BLaER1 treated with 17β-estradiol and CSF1 and Interleukin-3, amounts not matched to agents 10 nM and 100 nM (cell line): ENCODE measurements at regions not wholly inside any gene's neighbourhood (a gene's known extent, or its start where the extent isn't known, plus 50 kb on each side); places are given as distances from the start of the nearest gene placed in this dataset.

Source experiments
- H3K27ac ChIP-seq, 11 experiments: shearing (Covaris generic); formaldehyde crosslinking; 2 replicates each; pipeline ENCODE4 v1.8.1; 2022
- H3K27me3 ChIP-seq, 11 experiments: shearing (Covaris generic); formaldehyde crosslinking; 2 replicates each; pipeline ENCODE4 v1.8.1; 2022
- H3K36me3 ChIP-seq, 11 experiments: shearing (Covaris generic); formaldehyde crosslinking; 2 replicates each; pipeline ENCODE4 v1.8.1; 2022
- H3K4me1 ChIP-seq, 10 experiments: shearing (Covaris generic); formaldehyde crosslinking; 2 replicates each; pipeline ENCODE4 v1.8.1; 2022
- H3K4me2 ChIP-seq, 11 experiments: shearing (Covaris generic); formaldehyde crosslinking; 2 replicates each; pipeline ENCODE4 v1.8.1; 2022
- H3K4me3 ChIP-seq, 10 experiments: shearing (Covaris generic); formaldehyde crosslinking; 2 replicates each; pipeline ENCODE4 v1.8.1; 2022
- H3K9ac ChIP-seq, 11 experiments: shearing (Covaris generic); formaldehyde crosslinking; 2 replicates each; pipeline ENCODE4 v1.8.1; 2022
- H3K9me3 ChIP-seq, 11 experiments: shearing (Covaris generic); formaldehyde crosslinking; replicated peaks in 1 of 11; 2 replicates each; pipeline ENCODE4 v1.8.1; 2022
- H4K20me1 ChIP-seq, 11 experiments: shearing (Covaris generic); formaldehyde crosslinking; 2 replicates each; pipeline ENCODE4 v1.8.1; 2022
- Cebpa-rat ChIP-seq, 11 experiments: shearing (Covaris generic); IDR thresholded peaks; 2 replicates each; pipeline ENCODE4 v1.8.1; 2022

- no peaks in the 10 kb centered on the region for H3K4me1 ChIP-seq
- no peak overlapping the region for H3K9ac ChIP-seq
- H3K4me3 ChIP-seq, result no peak overlapping the region
- H3K4me2 ChIP-seq, result no peak overlapping the region
- H4K20me1 ChIP-seq, result no peaks in the 10 kb centered on the region
- no peak overlapping the region for H3K27ac ChIP-seq
- H3K9me3 ChIP-seq, result peaks cover 0 to 8% (median 0%) of the 10 kb centered on the region in 11 experiments; a peak in 2 of 22 replicates
- H3K36me3 ChIP-seq, result no peaks in the 10 kb centered on the region
- no peaks in the 10 kb centered on the region for H3K27me3 ChIP-seq
- no peak for TF ChIP-seq Cebpa-rat (IDR thresholded peaks at IDR 0.05)
Observed at GRCh38 chr6:1247056-1247455, 64.8 kb upstream of the FOXQ1 start.

GRCh38 chr6:1244941-1245340 is 67.0 kb upstream of the FOXQ1 start:
- no peaks in the 10 kb centered on the region for H3K4me1 ChIP-seq
- H3K36me3 ChIP-seq, result no peaks in the 10 kb centered on the region

GRCh38 chr6:1244278-1244677 is 67.6 kb upstream of the FOXQ1 start:
- Histone ChIP-seq H3K9me3 (peaks cover 0 to 6% (median 0%) of the 10 kb centered on the region in 11 experiments; a peak in 2 of 22 replicates), H3K4me1 (no peaks in the 10 kb centered on the region), H3K27ac (no peak overlapping the region), H3K4me2 (no peak overlapping the region), H3K36me3 (no peaks in the 10 kb centered on the region), H4K20me1 (no peaks in the 10 kb centered on the region), H3K4me3 (no peak overlapping the region), H3K27me3 (no peaks in the 10 kb centered on the region), H3K9ac (no peak overlapping the region)
- TF ChIP-seq Cebpa-rat (IDR thresholded peaks at IDR 0.05), result no peak

More at GRCh38 chr6:1244941-1245340, 67.0 kb upstream of the FOXQ1 start:
- Histone ChIP-seq H3K27me3 (no peaks in the 10 kb centered on the region), H3K4me2 (no peak overlapping the region), H3K9ac (no peak overlapping the region), H3K9me3 (peaks cover 0 to 8% (median 0%) of the 10 kb centered on the region in 11 experiments; a peak in 2 of 22 replicates), H4K20me1 (no peaks in the 10 kb centered on the region), H3K27ac (no peak overlapping the region), H3K4me3 (no peak overlapping the region)
- TF ChIP-seq Cebpa-rat (IDR thresholded peaks at IDR 0.05), result no peak

- Histone ChIP-seq H3K27ac (no peak overlapping the region), H3K4me1 (no peaks in the 10 kb centered on the region), H3K9ac (no peak overlapping the region), H3K27me3 (no peaks in the 10 kb centered on the region), H3K4me2 (no peak overlapping the region), H3K4me3 (no peak overlapping the region), H3K9me3 (no peaks in the 10 kb centered on the region), H3K36me3 (no peaks in the 10 kb centered on the region), H4K20me1 (no peaks in the 10 kb centered on the region)
- no peak for TF ChIP-seq Cebpa-rat (IDR thresholded peaks at IDR 0.05)
Observed at GRCh38 chr6:1242446-1242845, 69.5 kb upstream of the FOXQ1 start.

GRCh38 chr6:1242021-1242420 is 69.9 kb upstream of the FOXQ1 start:
- Histone ChIP-seq H3K27ac (no peak overlapping the region), H3K36me3 (no peaks in the 10 kb centered on the region), H4K20me1 (no peaks in the 10 kb centered on the region), H3K4me2 (no peak overlapping the region), H3K9ac (no peak overlapping the region), H3K4me3 (no peak overlapping the region), H3K9me3 (no peaks in the 10 kb centered on the region), H3K27me3 (no peaks in the 10 kb centered on the region), H3K4me1 (no peaks in the 10 kb centered on the region)
- TF ChIP-seq Cebpa-rat (IDR thresholded peaks at IDR 0.05), result no peak

GRCh38 chr6:1240766-1241318 is 71.1 kb upstream of the FOXQ1 start:
- TF ChIP-seq Cebpa-rat (IDR thresholded peaks at IDR 0.05), result no peak
- H3K9me3 ChIP-seq, result no peaks in the 10 kb centered on the region
- H3K4me3 ChIP-seq, result no peak overlapping the region
- no peak overlapping the region for H3K4me2 ChIP-seq
- no peak overlapping the region for H3K27ac ChIP-seq
- no peak overlapping the region for H3K9ac ChIP-seq
- H3K36me3 ChIP-seq, result no peaks in the 10 kb centered on the region
- H4K20me1 ChIP-seq, result no peaks in the 10 kb centered on the region
- no peaks in the 10 kb centered on the region for H3K4me1 ChIP-seq
- no peaks in the 10 kb centered on the region for H3K27me3 ChIP-seq

- TF ChIP-seq Cebpa-rat (IDR thresholded peaks at IDR 0.05), result no peak
- H3K27ac ChIP-seq, result no peak overlapping the region
- H3K4me2 ChIP-seq, result no peak overlapping the region
- H3K9ac ChIP-seq, result no peak overlapping the region
- H3K9me3 ChIP-seq, result no peaks in the 10 kb centered on the region
- H3K36me3 ChIP-seq, result no peaks in the 10 kb centered on the region
- no peak overlapping the region for H3K4me3 ChIP-seq
- no peaks in the 10 kb centered on the region for H3K4me1 ChIP-seq
- H3K27me3 ChIP-seq, result no peaks in the 10 kb centered on the region
- H4K20me1 ChIP-seq, result no peaks in the 10 kb centered on the region
Observed at GRCh38 chr6:1239805-1240204, 72.1 kb upstream of the FOXQ1 start.

- Histone ChIP-seq H3K27me3 (no peaks in the 10 kb centered on the region), H4K20me1 (no peaks in the 10 kb centered on the region), H3K9ac (no peak overlapping the region), H3K4me2 (no peak overlapping the region), H3K4me3 (no peak overlapping the region), H3K4me1 (no peaks in the 10 kb centered on the region), H3K9me3 (no peaks in the 10 kb centered on the region), H3K27ac (no peak overlapping the region), H3K36me3 (no peaks in the 10 kb centered on the region)
- no peak for TF ChIP-seq Cebpa-rat (IDR thresholded peaks at IDR 0.05)
Observed at GRCh38 chr6:1238040-1238439, 73.9 kb upstream of the FOXQ1 start.

GRCh38 chr6:1237636-1238035 is 74.3 kb upstream of the FOXQ1 start:
- H3K4me1 ChIP-seq, result no peaks in the 10 kb centered on the region

GRCh38 chr6:1235825-1236224 is 76.1 kb upstream of the FOXQ1 start:
- Histone ChIP-seq H3K4me3 (no peak overlapping the region), H3K27me3 (no peaks in the 10 kb centered on the region), H3K4me2 (no peak overlapping the region), H3K36me3 (no peaks in the 10 kb centered on the region), H3K9me3 (no peaks in the 10 kb centered on the region), H3K9ac (no peak overlapping the region), H4K20me1 (no peaks in the 10 kb centered on the region), H3K4me1 (no peaks in the 10 kb centered on the region), H3K27ac (no peak overlapping the region)
- no peak for TF ChIP-seq Cebpa-rat (IDR thresholded peaks at IDR 0.05)

More at GRCh38 chr6:1237636-1238035, 74.3 kb upstream of the FOXQ1 start:
- H3K36me3 ChIP-seq, result no peaks in the 10 kb centered on the region
- H3K27ac ChIP-seq, result no peak overlapping the region
- H3K4me3 ChIP-seq, result no peak overlapping the region
- no peaks in the 10 kb centered on the region for H3K27me3 ChIP-seq
- no peaks in the 10 kb centered on the region for H4K20me1 ChIP-seq
- no peak for TF ChIP-seq Cebpa-rat (IDR thresholded peaks at IDR 0.05)
- H3K4me2 ChIP-seq, result no peak overlapping the region
- H3K9ac ChIP-seq, result no peak overlapping the region
- no peaks in the 10 kb centered on the region for H3K9me3 ChIP-seq
